NCI-H1417 (cell line): ENCODE measurements at regions not wholly inside any gene's neighbourhood (a gene's known extent, or its start where the extent isn't known, plus 50 kb on each side); places are given as distances from the start of the nearest gene placed in this dataset.
"Not testable (repeated sequence)": the region's sequence is repeated elsewhere in the genome, so short reads cannot be mapped to it uniquely, and the experiment has no call there.

Experiments used
- DNase-seq, 3 experiments: peaks; one replicate each; lab custom pipeline; 2025; lab: John Stamatoyannopoulos, UW

- no peak for DNase-seq
Measured at GRCh38 chr2:117199511-117199910, 615.0 kb upstream of the DDX18 start.

GRCh38 chr2:117212562-117212961 is 601.9 kb upstream of the DDX18 start:
- DNase-seq, result no peak

GRCh38 chr2:117217145-117217544 is 597.3 kb upstream of the DDX18 start:
- no peak for DNase-seq

GRCh38 chr2:117222809-117223208 is 591.7 kb upstream of the DDX18 start:
- DNase-seq, result no peak

GRCh38 chr2:117232305-117232704 is 582.2 kb upstream of the DDX18 start:
- DNase-seq, result no peak

- no peak for DNase-seq
Measured at GRCh38 chr2:117257362-117257761, 557.1 kb upstream of the DDX18 start.

- DNase-seq, result no peak
Measured at GRCh38 chr2:117269574-117269973, 544.9 kb upstream of the DDX18 start.

GRCh38 chr2:117271631-117272030 is 542.9 kb upstream of the DDX18 start:
- DNase-seq, result no peak

- DNase-seq, result no peak
Measured at GRCh38 chr2:117273009-117273671, 541.4 kb upstream of the DDX18 start.

GRCh38 chr2:117293012-117293411 is 521.5 kb upstream of the DDX18 start:
- no peak for DNase-seq

- no peak for DNase-seq
Measured at GRCh38 chr2:117299451-117299850, 515.0 kb upstream of the DDX18 start.

GRCh38 chr2:117308861-117309770 is 505.4 kb upstream of the DDX18 start:
- peak in 1 of 3 experiments; percentile 12 for DNase-seq

GRCh38 chr2:117321816-117322215 is 492.7 kb upstream of the DDX18 start:
- no peak for DNase-seq

- DNase-seq, result no peak
Measured at GRCh38 chr2:117323331-117323730, 491.2 kb upstream of the DDX18 start.

- DNase-seq, result no peak
Measured at GRCh38 chr2:117330641-117331040, 483.9 kb upstream of the DDX18 start.

GRCh38 chr2:117335967-117336366 is 478.5 kb upstream of the DDX18 start:
- DNase-seq, result no peak

GRCh38 chr2:117336496-117336895 is 478.0 kb upstream of the DDX18 start:
- DNase-seq, result no peak

GRCh38 chr2:117337981-117338380 is 476.5 kb upstream of the DDX18 start:
- DNase-seq, result not testable (repeated sequence)

- DNase-seq, result no peak
Measured at GRCh38 chr2:117339980-117340379, 474.5 kb upstream of the DDX18 start.

GRCh38 chr2:117341690-117342089 is 472.8 kb upstream of the DDX18 start:
- DNase-seq, result no peak

GRCh38 chr2:117342415-117342814 is 472.1 kb upstream of the DDX18 start:
- peak in 1 of 3 experiments; percentile 4 for DNase-seq

GRCh38 chr2:117349687-117350086 is 464.8 kb upstream of the DDX18 start:
- no peak for DNase-seq

- no peak for DNase-seq
Measured at GRCh38 chr2:117351396-117351795, 463.1 kb upstream of the DDX18 start.
